ENCODE measurements at regions not wholly inside any gene's neighbourhood (a gene's known extent, or its start where the extent isn't known, plus 50 kb on each side); places are given as distances from the start of the nearest gene placed in this dataset.

- in situ Hi-C loops (cut with MboI): no loop called here
- H3K4me1 ChIP-seq (replicated peaks in 1 of 2; ENCODE audit: control insufficient read depth in 2 of 2, insufficient read depth in 2 of 2, low read length in 2 of 2): no peaks in the 10 kb centered on the region; a peak in 2 of 5 replicates
- no peak overlapping the region for H3K27ac ChIP-seq (ENCODE audit: extremely low read depth, low read depth, low read length)
- H3K4me3 ChIP-seq: no peak overlapping the region
- H4K20me1 ChIP-seq (replicated peaks; ENCODE audit: control insufficient read depth, insufficient read depth, low read length): no peaks in the 10 kb centered on the region
- ChIA-PET POLR2A (no interaction called here), CTCF (ENCODE audit: low intra/inter-chr PET ratio) (no interaction called here)
- no peaks in the 10 kb centered on the region for H3K9me1 ChIP-seq (ENCODE audit: control insufficient read depth, insufficient read depth, low read length)
- FAIRE-seq (no peak), DNase-seq (ENCODE audit: extremely low read depth in 1 of 4, low spot score in 3 of 4) (no peak), ATAC-seq (no peak)
- no peaks in the 10 kb centered on the region for H3K36me3 ChIP-seq (ENCODE audit: control insufficient read depth, insufficient read depth, low read length)
- H3K9me3 ChIP-seq (replicated peaks; ENCODE audit: control insufficient read depth, insufficient read depth, low read depth, low read length): no peaks in the 10 kb centered on the region
- H3K9ac ChIP-seq (ENCODE audit: insufficient read depth in 1 of 2, low read depth in 2 of 2, low read length in 2 of 2): no peak overlapping the region
- BruUV-seq (replicated peaks): no TSS peak
- H3K79me2 ChIP-seq (ENCODE audit: control insufficient read depth, insufficient read depth, low read length): no peaks in the 10 kb centered on the region
- 5% methylated on average over 4 of the region's 4 CpGs for WGBS (ENCODE audit: insufficient coverage, low coverage, missing lambda C conversion rate)
- H3K4me2 ChIP-seq (ENCODE audit: insufficient read depth, low read length): no peak overlapping the region
- intact Hi-C loops (cut with micrococcal nuclease): no loop called here
- peaks cover 0 to 10% of the 10 kb centered on the region in 2 experiments; a peak in 1 of 5 replicates for H3K27me3 ChIP-seq (ENCODE audit: control insufficient read depth in 2 of 2, insufficient read depth in 2 of 2, low read length in 2 of 2)
- no peak overlapping the region for H2AFZ ChIP-seq (ENCODE audit: low read depth, low read length)
- TF ChIP-seq FOSL1 (tag; conservative IDR thresholded peaks at IDR 0.05) (peak; percentile 94), XRCC5 (IDR thresholded peaks at IDR 0.05; ENCODE audit: low read depth, low read length) (no peak), ZC3H11A (IDR thresholded peaks at IDR 0.05; ENCODE audit: low read depth, low read length) (no peak), ATF6 (CRISPR knock-in tag; IDR thresholded peaks at IDR 0.05) (no peak), ARID1B (IDR thresholded peaks at IDR 0.05) (peak; percentile 62; the same call in 1 of the 2 replicates), CHCHD3 (CRISPR knock-in tag; IDR thresholded peaks at IDR 0.05) (no peak), RCOR1 (IDR thresholded peaks at IDR 0.05; ENCODE audit: borderline replicate concordance in 1 of 2, low read depth in 2 of 2, low read length in 2 of 2) (peak in 1 of 2 experiments; percentile 4; a peak in 1 of 4 replicates), ELF1 (tag; IDR thresholded peaks at IDR 0.05) (0 out of 2 replicates have a peak, but pooled peaks have one; percentile 21), YBX1 (IDR thresholded peaks at IDR 0.05) (no peak), KDM2B (CRISPR knock-in tag; IDR thresholded peaks at IDR 0.05) (no peak), ZNF655 (CRISPR knock-in tag; IDR thresholded peaks at IDR 0.05) (no peak), ARID2 (IDR thresholded peaks at IDR 0.05) (no peak), CBFA2T3 (IDR thresholded peaks at IDR 0.05) (peak; percentile 31; the same call in 1 of the 2 replicates), ZNF347 (CRISPR knock-in tag; IDR thresholded peaks at IDR 0.05; ENCODE audit: low read depth) (no peak), E2F3 (CRISPR knock-in tag; IDR thresholded peaks at IDR 0.05) (no peak), SUPT5H (IDR thresholded peaks at IDR 0.05) (no peak)
- TF ChIP-seq, protein P1, sequence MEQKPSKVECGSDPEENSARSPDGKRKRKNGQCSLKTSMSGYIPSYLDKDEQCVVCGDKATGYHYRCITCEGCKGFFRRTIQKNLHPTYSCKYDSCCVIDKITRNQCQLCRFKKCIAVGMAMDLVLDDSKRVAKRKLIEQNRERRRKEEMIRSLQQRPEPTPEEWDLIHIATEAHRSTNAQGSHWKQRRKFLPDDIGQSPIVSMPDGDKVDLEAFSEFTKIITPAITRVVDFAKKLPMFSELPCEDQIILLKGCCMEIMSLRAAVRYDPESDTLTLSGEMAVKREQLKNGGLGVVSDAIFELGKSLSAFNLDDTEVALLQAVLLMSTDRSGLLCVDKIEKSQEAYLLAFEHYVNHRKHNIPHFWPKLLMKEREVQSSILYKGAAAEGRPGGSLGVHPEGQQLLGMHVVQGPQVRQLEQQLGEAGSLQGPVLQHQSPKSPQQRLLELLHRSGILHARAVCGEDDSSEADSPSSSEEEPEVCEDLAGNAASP (IDR thresholded peaks at IDR 0.05): no peak
- TF ChIP-seq, protein P2, sequence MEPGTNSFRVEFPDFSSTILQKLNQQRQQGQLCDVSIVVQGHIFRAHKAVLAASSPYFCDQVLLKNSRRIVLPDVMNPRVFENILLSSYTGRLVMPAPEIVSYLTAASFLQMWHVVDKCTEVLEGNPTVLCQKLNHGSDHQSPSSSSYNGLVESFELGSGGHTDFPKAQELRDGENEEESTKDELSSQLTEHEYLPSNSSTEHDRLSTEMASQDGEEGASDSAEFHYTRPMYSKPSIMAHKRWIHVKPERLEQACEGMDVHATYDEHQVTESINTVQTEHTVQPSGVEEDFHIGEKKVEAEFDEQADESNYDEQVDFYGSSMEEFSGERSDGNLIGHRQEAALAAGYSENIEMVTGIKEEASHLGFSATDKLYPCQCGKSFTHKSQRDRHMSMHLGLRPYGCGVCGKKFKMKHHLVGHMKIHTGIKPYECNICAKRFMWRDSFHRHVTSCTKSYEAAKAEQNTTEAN (CRISPR knock-in tag; IDR thresholded peaks at IDR 0.05): no peak
Measured at GRCh38 chr5:142529626-142530278, 156.1 kb downstream of the FGF1 start.

Measured in K562 (cell line).